ENCODE measurements at regions not wholly inside any gene's neighbourhood (a gene's known extent, or its start where the extent isn't known, plus 50 kb on each side); places are given as distances from the start of the nearest gene placed in this dataset.

DNA sequence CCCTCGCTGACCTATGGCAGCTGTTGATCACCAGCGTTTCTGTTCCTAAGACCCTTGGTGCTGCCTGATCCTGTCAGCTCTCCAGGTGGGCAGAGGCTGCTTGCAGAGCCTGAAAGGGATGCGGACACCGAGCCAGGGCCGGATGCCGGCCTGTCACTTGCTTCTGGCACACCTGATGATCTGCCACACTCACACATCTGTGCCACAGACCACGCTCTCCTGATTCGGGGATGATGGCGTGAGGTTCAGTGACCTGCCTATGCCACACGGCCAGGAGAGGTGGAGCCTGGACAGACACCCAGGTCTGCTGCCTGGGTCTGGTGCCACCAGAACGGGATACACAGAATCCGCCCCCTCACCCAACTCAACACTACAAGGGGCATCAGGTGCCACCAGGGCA lies 129.4 kb upstream of the GLI2 start:
- H3K4ac ChIP-seq (replicated peaks; ENCODE audit: insufficient read length, low read depth, low read length) = no peak overlapping the region
- H2BK120ac ChIP-seq (replicated peaks; ENCODE audit: low read depth, low read length) = no peak overlapping the region
- H3K9ac ChIP-seq (replicated peaks in 1 of 4; ENCODE audit: extremely low read depth in 1 of 4, low read depth in 3 of 4, low read length in 3 of 4) = no peak overlapping the region
- H3K4me3 ChIP-seq (ENCODE audit: extremely low read depth in 1 of 4, insufficient read depth in 2 of 4, low read depth in 3 of 4, low read length in 4 of 4) = no peak overlapping the region
- H3K27ac ChIP-seq (ENCODE audit: low read depth, low read length) = no peak overlapping the region
- 88% methylated on average over 12 of the region's 12 CpGs; no CpG with 5 or more reads in 1 of the 2 experiments for WGBS, 2 experiments (ENCODE audit: extremely low coverage in 1 of 2, insufficient coverage in 1 of 2, insufficient read length in 1 of 2, insufficient replicate concordance in 2 of 2, low coverage in 1 of 2, low lambda C conversion rate in 2 of 2, missing lambda C conversion rate in 1 of 2)
- peaks cover 0 to 4% (median 3%) of the 10 kb centered on the region in 4 experiments; a peak in 4 of 7 replicates for H3K4me1 ChIP-seq (replicated peaks in 1 of 4; ENCODE audit: control insufficient read depth in 3 of 4, insufficient read depth in 4 of 4, low read length in 3 of 4)
- H4K8ac ChIP-seq (ENCODE audit: extremely low read depth, insufficient read depth, low read length) = no peak overlapping the region
- H3K9me3 ChIP-seq (ENCODE audit: insufficient read depth in 2 of 2, low read depth in 1 of 2, low read length in 1 of 2) = no peaks in the 10 kb centered on the region
- no peak overlapping the region for H2BK20ac ChIP-seq (ENCODE audit: low read length)
- H3K27me3 ChIP-seq (replicated peaks in 1 of 4; ENCODE audit: control insufficient read depth in 3 of 4, extremely low read depth in 1 of 4, insufficient read depth in 3 of 4, low read length in 3 of 4) = peaks cover 0 to 2% (median 0%) of the 10 kb centered on the region in 4 experiments; a peak in 3 of 7 replicates
- no peaks in the 10 kb centered on the region for H3K79me1 ChIP-seq (ENCODE audit: low read depth, low read length)
- FAIRE-seq (no peak), DNase-seq (ENCODE audit: low read depth in 1 of 2, low spot score in 2 of 2) (no peak)
- H2AK5ac ChIP-seq (ENCODE audit: low read depth, low read length) = no peak overlapping the region
- H2BK15ac ChIP-seq (ENCODE audit: low read length) = no peak overlapping the region
- no peaks in the 10 kb centered on the region for H3K79me2 ChIP-seq (ENCODE audit: control insufficient read depth in 1 of 2, insufficient read depth in 2 of 2, low read length in 2 of 2)
- no peak overlapping the region for H3K18ac ChIP-seq (ENCODE audit: extremely low read depth, low read length)
- 0 out of 2 replicates have a peak overlapping the region, but pooled peaks have one; percentile 10 for H2BK5ac ChIP-seq (ENCODE audit: low read depth, low read length)
- 0 out of 2 replicates have a peak overlapping the region, but pooled peaks have one; percentile 50 for H2BK12ac ChIP-seq (ENCODE audit: low read depth, low read length)
- no peak overlapping the region for H2AFZ ChIP-seq (ENCODE audit: low read length)
- H3K14ac ChIP-seq (ENCODE audit: insufficient read length) = no peak overlapping the region
- H4K20me1 ChIP-seq (replicated peaks in 1 of 2; ENCODE audit: control insufficient read depth in 1 of 2, insufficient read depth in 2 of 2, low read length in 2 of 2) = no peaks in the 10 kb centered on the region
- TF ChIP-seq ZNF274 (IDR thresholded peaks at IDR 0.05; ENCODE audit: borderline replicate concordance, extremely low read depth, low read length) (no peak), POU5F1 (IDR thresholded peaks at IDR 0.05; ENCODE audit: low read depth, low read length) (no peak), KDM1A (IDR thresholded peaks at IDR 0.05; ENCODE audit: borderline replicate concordance, low read length) (no peak)
- no peaks in the 10 kb centered on the region; the same call in 1 of the 2 replicates for H3K23me2 ChIP-seq (ENCODE audit: low read depth, low read length)
- no peak overlapping the region for H3K4me2 ChIP-seq (ENCODE audit: insufficient read depth in 1 of 2, low read depth in 2 of 2, low read length in 2 of 2)
- no peak overlapping the region for H3K23ac ChIP-seq (ENCODE audit: insufficient read length)
- H3K36me3 ChIP-seq (ENCODE audit: control insufficient read depth in 2 of 4, insufficient read depth in 4 of 4, low read length in 3 of 4) = no peaks in the 10 kb centered on the region
- no peak overlapping the region for H3K56ac ChIP-seq (replicated peaks; ENCODE audit: insufficient read length, low read depth, low read length)
- no peak overlapping the region for H4K91ac ChIP-seq (replicated peaks; ENCODE audit: insufficient read length, low read length)
- ChIA-PET POLR2A (ENCODE audit: partially characterized antibody) (interaction anchor here (0.9 kb wide), 1 partner anchor 10 kb away, joined by 3 read pairs; no protein-coding TSS in a partner anchor), CTCF (ENCODE audit: partially characterized antibody) (interaction anchor here (0.6 to 5.2 kb wide), 10 partner anchors 8 to 1102 kb away, joined by 3 to 23 read pairs (median 3); no protein-coding TSS in a partner anchor)
- H4K5ac ChIP-seq (ENCODE audit: insufficient read length, low read depth, low read length) = no peak overlapping the region
